ENCODE measurements at regions not wholly inside any gene's neighbourhood (a gene's known extent, or its start where the extent isn't known, plus 50 kb on each side); places are given as distances from the start of the nearest gene placed in this dataset.

DNA sequence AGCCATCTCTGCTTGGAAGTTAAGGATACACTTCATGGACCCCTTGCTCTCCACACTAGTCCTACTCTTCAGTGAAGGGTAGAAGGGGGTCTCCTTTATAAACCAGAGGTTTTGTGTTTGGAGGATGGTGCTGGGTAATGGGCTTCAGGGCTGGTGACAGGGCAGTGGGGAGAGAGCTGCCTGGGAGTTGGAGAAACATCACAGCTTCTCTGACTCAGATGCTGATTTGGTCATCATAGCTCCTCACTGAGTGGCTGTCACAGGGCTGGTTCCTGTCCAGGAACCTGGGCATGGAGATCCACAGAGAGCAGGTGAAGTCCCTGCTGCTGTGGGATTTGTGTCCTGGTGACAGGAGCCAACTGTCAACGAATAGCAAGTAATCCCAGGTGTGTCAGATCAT is 333.9 kb upstream of the ATP10A start:
- TF ChIP-seq, protein P1, sequence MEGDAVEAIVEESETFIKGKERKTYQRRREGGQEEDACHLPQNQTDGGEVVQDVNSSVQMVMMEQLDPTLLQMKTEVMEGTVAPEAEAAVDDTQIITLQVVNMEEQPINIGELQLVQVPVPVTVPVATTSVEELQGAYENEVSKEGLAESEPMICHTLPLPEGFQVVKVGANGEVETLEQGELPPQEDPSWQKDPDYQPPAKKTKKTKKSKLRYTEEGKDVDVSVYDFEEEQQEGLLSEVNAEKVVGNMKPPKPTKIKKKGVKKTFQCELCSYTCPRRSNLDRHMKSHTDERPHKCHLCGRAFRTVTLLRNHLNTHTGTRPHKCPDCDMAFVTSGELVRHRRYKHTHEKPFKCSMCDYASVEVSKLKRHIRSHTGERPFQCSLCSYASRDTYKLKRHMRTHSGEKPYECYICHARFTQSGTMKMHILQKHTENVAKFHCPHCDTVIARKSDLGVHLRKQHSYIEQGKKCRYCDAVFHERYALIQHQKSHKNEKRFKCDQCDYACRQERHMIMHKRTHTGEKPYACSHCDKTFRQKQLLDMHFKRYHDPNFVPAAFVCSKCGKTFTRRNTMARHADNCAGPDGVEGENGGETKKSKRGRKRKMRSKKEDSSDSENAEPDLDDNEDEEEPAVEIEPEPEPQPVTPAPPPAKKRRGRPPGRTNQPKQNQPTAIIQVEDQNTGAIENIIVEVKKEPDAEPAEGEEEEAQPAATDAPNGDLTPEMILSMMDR (IDR thresholded peaks at IDR 0.05) = no peak
- TF ChIP-seq EZH2 (IDR thresholded peaks at IDR 0.05; ENCODE audit: borderline replicate concordance, insufficient read depth, low read depth, low read length, poor library complexity, severe bottlenecking) = no peak
